ENCODE measurements at regions not wholly inside any gene's neighbourhood (a gene's known extent, or its start where the extent isn't known, plus 50 kb on each side); places are given as distances from the start of the nearest gene placed in this dataset.

- Mint-ChIP-seq H3K4me3 (no peak overlapping the region), H3K27ac (no peak overlapping the region), H3K36me3 (ENCODE audit: low read depth) (no peaks in the 10 kb centered on the region), H3K27me3 (no peaks in the 10 kb centered on the region), H3K4me1 (no peaks in the 10 kb centered on the region)
- DNase-seq (no peak), ATAC-seq (no peak)
- H3K9me3 ChIP-seq (ENCODE audit: control insufficient read depth, low read length, poor library complexity, severe bottlenecking) = no peaks in the 10 kb centered on the region
Observed at GRCh38 chr3:180340395-180340794, 261.6 kb upstream of the TTC14 start.

- ATAC-seq = no peak
- no peak for DNase-seq
- H3K36me3 Mint-ChIP-seq (ENCODE audit: low read depth) = no peaks in the 10 kb centered on the region
- H3K4me3 Mint-ChIP-seq = no peak overlapping the region
- H3K4me1 Mint-ChIP-seq = no peaks in the 10 kb centered on the region
- no peaks in the 10 kb centered on the region for H3K27me3 Mint-ChIP-seq
- H3K27ac Mint-ChIP-seq = no peak overlapping the region
- H3K9me3 ChIP-seq (ENCODE audit: control insufficient read depth, low read length, poor library complexity, severe bottlenecking) = no peaks in the 10 kb centered on the region
Observed at GRCh38 chr3:180341516-180341915, 260.4 kb upstream of the TTC14 start.

GRCh38 chr3:180351601-180352000 lies 250.4 kb upstream of the TTC14 start:
- no peak overlapping the region for H3K4me3 Mint-ChIP-seq
- no peaks in the 10 kb centered on the region for H3K27me3 Mint-ChIP-seq
- no peak overlapping the region for H3K27ac Mint-ChIP-seq
- no peaks in the 10 kb centered on the region for H3K4me1 Mint-ChIP-seq
- H3K9me3 ChIP-seq (ENCODE audit: control insufficient read depth, low read length, poor library complexity, severe bottlenecking) = no peaks in the 10 kb centered on the region
- DNase-seq (no peak), ATAC-seq (no peak)
- no peaks in the 10 kb centered on the region for H3K36me3 Mint-ChIP-seq (ENCODE audit: low read depth)

- Mint-ChIP-seq H3K27ac (no peak overlapping the region), H3K36me3 (ENCODE audit: low read depth) (no peaks in the 10 kb centered on the region), H3K4me1 (no peaks in the 10 kb centered on the region), H3K27me3 (no peaks in the 10 kb centered on the region), H3K4me3 (no peak overlapping the region)
- H3K9me3 ChIP-seq (ENCODE audit: control insufficient read depth, low read length, poor library complexity, severe bottlenecking) = no peaks in the 10 kb centered on the region
- ATAC-seq (no peak), DNase-seq (no peak)
Observed at GRCh38 chr3:180352261-180352660, 249.7 kb upstream of the TTC14 start.

- no peaks in the 10 kb centered on the region for H3K36me3 Mint-ChIP-seq (ENCODE audit: low read depth)
Observed at GRCh38 chr3:180354214-180354613, 247.7 kb upstream of the TTC14 start.

GRCh38 chr3:180358179-180358578 lies 243.8 kb upstream of the TTC14 start:
- no peaks in the 10 kb centered on the region for H3K4me1 Mint-ChIP-seq
- no peaks in the 10 kb centered on the region for H3K27me3 Mint-ChIP-seq
- H3K4me3 Mint-ChIP-seq = no peak overlapping the region
- H3K9me3 ChIP-seq (ENCODE audit: control insufficient read depth, low read length, poor library complexity, severe bottlenecking) = no peaks in the 10 kb centered on the region
- ATAC-seq (no peak), DNase-seq (no peak)
- no peaks in the 10 kb centered on the region for H3K36me3 Mint-ChIP-seq (ENCODE audit: low read depth)
- no peak overlapping the region for H3K27ac Mint-ChIP-seq

More at GRCh38 chr3:180354214-180354613, 247.7 kb upstream of the TTC14 start:
- DNase-seq (no peak), ATAC-seq (no peak)
- Mint-ChIP-seq H3K27me3 (no peaks in the 10 kb centered on the region), H3K4me3 (no peak overlapping the region), H3K4me1 (no peaks in the 10 kb centered on the region), H3K27ac (no peak overlapping the region)
- no peaks in the 10 kb centered on the region for H3K9me3 ChIP-seq (ENCODE audit: control insufficient read depth, low read length, poor library complexity, severe bottlenecking)

- Mint-ChIP-seq H3K4me3 (no peak overlapping the region), H3K36me3 (ENCODE audit: low read depth) (no peaks in the 10 kb centered on the region), H3K27ac (no peak overlapping the region), H3K4me1 (no peaks in the 10 kb centered on the region), H3K27me3 (no peaks in the 10 kb centered on the region)
- no peaks in the 10 kb centered on the region for H3K9me3 ChIP-seq (ENCODE audit: control insufficient read depth, low read length, poor library complexity, severe bottlenecking)
- DNase-seq = no peak
- ATAC-seq = no peak
Observed at GRCh38 chr3:180359061-180359952, 242.7 kb upstream of the TTC14 start.

GRCh38 chr3:180359953-180360279 lies 242.0 kb upstream of the TTC14 start:
- H3K4me1 Mint-ChIP-seq = no peaks in the 10 kb centered on the region
- no peaks in the 10 kb centered on the region for H3K27me3 Mint-ChIP-seq
- H3K9me3 ChIP-seq (ENCODE audit: control insufficient read depth, low read length, poor library complexity, severe bottlenecking) = no peaks in the 10 kb centered on the region
- H3K4me3 Mint-ChIP-seq = no peak overlapping the region
- H3K36me3 Mint-ChIP-seq (ENCODE audit: low read depth) = no peaks in the 10 kb centered on the region
- DNase-seq = no peak
- no peak for ATAC-seq
- H3K27ac Mint-ChIP-seq = no peak overlapping the region

GRCh38 chr3:180362081-180362480 lies 239.9 kb upstream of the TTC14 start:
- no peaks in the 10 kb centered on the region for H3K4me1 Mint-ChIP-seq
- DNase-seq = no peak
- H3K36me3 Mint-ChIP-seq (ENCODE audit: low read depth) = no peaks in the 10 kb centered on the region
- no peak overlapping the region for H3K27ac Mint-ChIP-seq
- no peak overlapping the region for H3K4me3 Mint-ChIP-seq
- no peaks in the 10 kb centered on the region for H3K9me3 ChIP-seq (ENCODE audit: control insufficient read depth, low read length, poor library complexity, severe bottlenecking)
- ATAC-seq = no peak
- H3K27me3 Mint-ChIP-seq = no peaks in the 10 kb centered on the region

GRCh38 chr3:180375831-180376230 lies 226.1 kb upstream of the TTC14 start:
- Mint-ChIP-seq H3K4me1 (no peaks in the 10 kb centered on the region), H3K36me3 (ENCODE audit: low read depth) (no peaks in the 10 kb centered on the region), H3K4me3 (no peak overlapping the region), H3K27me3 (no peaks in the 10 kb centered on the region), H3K27ac (no peak overlapping the region)
- ATAC-seq = no peak
- DNase-seq = no peak
- H3K9me3 ChIP-seq (ENCODE audit: control insufficient read depth, low read length, poor library complexity, severe bottlenecking) = no peaks in the 10 kb centered on the region

- H3K27ac Mint-ChIP-seq = no peak overlapping the region
- no peaks in the 10 kb centered on the region for H3K36me3 Mint-ChIP-seq (ENCODE audit: low read depth)
Observed at GRCh38 chr3:180378496-180378895, 223.5 kb upstream of the TTC14 start.

GRCh38 chr3:180382638-180383180 lies 219.3 kb upstream of the TTC14 start:
- Mint-ChIP-seq H3K36me3 (ENCODE audit: low read depth) (no peaks in the 10 kb centered on the region), H3K4me1 (no peaks in the 10 kb centered on the region), H3K27me3 (no peaks in the 10 kb centered on the region), H3K4me3 (no peak overlapping the region), H3K27ac (no peak overlapping the region)
- no peaks in the 10 kb centered on the region for H3K9me3 ChIP-seq (ENCODE audit: control insufficient read depth, low read length, poor library complexity, severe bottlenecking)
- DNase-seq (no peak), ATAC-seq (no peak)

More at GRCh38 chr3:180378496-180378895, 223.5 kb upstream of the TTC14 start:
- Mint-ChIP-seq H3K4me1 (no peaks in the 10 kb centered on the region), H3K4me3 (no peak overlapping the region), H3K27me3 (no peaks in the 10 kb centered on the region)
- ATAC-seq (no peak), DNase-seq (no peak)
- no peaks in the 10 kb centered on the region for H3K9me3 ChIP-seq (ENCODE audit: control insufficient read depth, low read length, poor library complexity, severe bottlenecking)

GRCh38 chr3:180383332-180384020 lies 218.5 kb upstream of the TTC14 start:
- Mint-ChIP-seq H3K27me3 (no peaks in the 10 kb centered on the region), H3K4me1 (no peaks in the 10 kb centered on the region), H3K4me3 (no peak overlapping the region), H3K27ac (no peak overlapping the region), H3K36me3 (ENCODE audit: low read depth) (no peaks in the 10 kb centered on the region)
- DNase-seq (no peak), ATAC-seq (no peak)
- no peaks in the 10 kb centered on the region for H3K9me3 ChIP-seq (ENCODE audit: control insufficient read depth, low read length, poor library complexity, severe bottlenecking)
